Suprapubic skin (tissue), 4 donors: ENCODE measurements at regions not wholly inside any gene's neighbourhood (a gene's known extent, or its start where the extent isn't known, plus 50 kb on each side); places are given as distances from the start of the nearest gene placed in this dataset.

Experiments used
- CTCF ChIP-seq, 2 donors: fragments of 200-600 bp in 1 of 2; fragments of 450-650 bp in 1 of 2; sonication (generic) in 1 of 2; IDR thresholded peaks; one replicate each; pipeline ENCODE4 v1.5.1; 2016 to 2019; ENCODE audit warnings: antibody characterized with exemption in 2 of 2, mild to moderate bottlenecking in 1 of 2, moderate library complexity in 1 of 2
- EP300 ChIP-seq: sonication (generic); formaldehyde crosslinking; IDR thresholded peaks from one replicate; pipeline ENCODE4 v1.6.1; 2017; ENCODE audit warnings: antibody characterized with exemption
- POLR2A ChIP-seq, 2 donors: fragments of 450-650 bp; IDR thresholded peaks; one replicate each; pipeline ENCODE4 v1.6.1; 2017; ENCODE audit warnings: antibody characterized with exemption in 2 of 2, mild to moderate bottlenecking in 2 of 2, moderate library complexity in 2 of 2
- POLR2AphosphoS5 ChIP-seq, 3 donors: sonication (generic); formaldehyde crosslinking; IDR thresholded peaks; one replicate each; pipeline ENCODE4 v1.6.1; 2017; ENCODE audit warnings: antibody characterized with exemption in 3 of 3

GRCh38 chr3:159721324-159721723, 267.3 kb upstream of the IL12A start:
- TF ChIP-seq POLR2A (IDR thresholded peaks at IDR 0.05) (no peak), CTCF (IDR thresholded peaks at IDR 0.05) (no peak), POLR2AphosphoS5 (IDR thresholded peaks at IDR 0.05) (no peak), EP300 (no peak)
